ENCODE measurements at regions not wholly inside any gene's neighbourhood (a gene's known extent, or its start where the extent isn't known, plus 50 kb on each side); places are given as distances from the start of the nearest gene placed in this dataset.

- peak; percentile 49 to 72 (median 69) for TF ChIP-seq CTCF (optimal IDR thresholded peaks at IDR 0.05 in 1 of 3, IDR thresholded peaks at IDR 0.05 in 1 of 3, conservative IDR thresholded peaks at IDR 0.05 in 1 of 3; ENCODE audit: extremely low read depth in 1 of 3, insufficient read depth in 2 of 3, low read length in 3 of 3)
- no peak for TF ChIP-seq EZH2 (IDR thresholded peaks at IDR 0.05; ENCODE audit: low read length)
- no peaks in the 10 kb centered on the region for H3K79me2 ChIP-seq (ENCODE audit: control insufficient read depth, insufficient read depth, low read length)
- no peak overlapping the region for H3K4me3 ChIP-seq (ENCODE audit: control insufficient read depth in 2 of 3, extremely low read depth in 1 of 3, insufficient read depth in 2 of 3, low read depth in 1 of 3, low read length in 3 of 3)
- peak; percentile 34 for FAIRE-seq
- no peak for DNase-seq (ENCODE audit: low read depth, low spot score)
- no peaks in the 10 kb centered on the region for H3K9me3 ChIP-seq (ENCODE audit: control insufficient read depth, low read depth, low read length)
- H3K27ac ChIP-seq (ENCODE audit: control insufficient read depth, insufficient read depth, low read length), result no peak overlapping the region
- H3K36me3 ChIP-seq (ENCODE audit: control insufficient read depth in 2 of 2, extremely low read depth in 1 of 2, insufficient read depth in 2 of 2, low read length in 2 of 2), result no peaks in the 10 kb centered on the region
- H3K9ac ChIP-seq (ENCODE audit: control insufficient read depth, extremely low read depth, insufficient read depth, low read length), result no peak overlapping the region
- no peaks in the 10 kb centered on the region for H4K20me1 ChIP-seq (ENCODE audit: control insufficient read depth, extremely low read depth, insufficient read depth, low read length)
- no peaks in the 10 kb centered on the region for H3K9me1 ChIP-seq (ENCODE audit: control insufficient read depth, extremely low read depth, insufficient read depth, low read length)
- no peaks in the 10 kb centered on the region for H3K4me1 ChIP-seq (ENCODE audit: control insufficient read depth, extremely low read depth, insufficient read depth, low read length)
- no peaks in the 10 kb centered on the region for H3K27me3 ChIP-seq (ENCODE audit: control insufficient read depth, extremely low read depth, insufficient read depth, low read length)
- no peak overlapping the region for H2AFZ ChIP-seq (ENCODE audit: control insufficient read depth, low read length)
- H3K4me2 ChIP-seq (ENCODE audit: control insufficient read depth, extremely low read depth, insufficient read depth, low read depth, low read length), result no peak overlapping the region
- dilution Hi-C loops (cut with MboI; ENCODE audit: extremely low pct_ligation_motif_present, low sequenced_read_pairs), result no loop called here
These were observed 196.4 kb upstream of the RADX start for GRCh38 chrX:106415276-106415895.

DNA sequence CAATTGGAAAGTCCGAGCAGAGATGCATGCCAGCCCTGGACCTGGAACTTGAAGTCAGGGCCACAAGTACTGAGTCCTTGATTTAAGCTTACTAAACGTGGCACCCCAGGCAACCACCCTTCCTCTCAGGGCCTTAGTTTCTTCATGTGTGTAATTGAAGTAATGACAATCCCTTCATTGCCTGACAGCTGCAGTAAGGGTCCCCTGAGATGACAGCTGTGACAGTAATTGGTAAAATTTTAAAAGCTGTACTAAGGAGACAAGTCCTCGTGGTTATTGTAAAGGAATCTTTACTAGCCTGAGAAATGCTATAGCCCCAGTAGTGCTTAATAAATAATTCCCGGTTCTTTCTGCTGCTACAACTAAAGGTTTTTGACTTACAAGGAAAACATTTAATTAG lies 175.1 kb upstream of the RADX start:
- no peaks in the 10 kb centered on the region for H3K9me3 ChIP-seq (ENCODE audit: control insufficient read depth, low read depth, low read length)
- no peak overlapping the region for H2AFZ ChIP-seq (ENCODE audit: control insufficient read depth, low read length)
- H3K4me1 ChIP-seq (ENCODE audit: control insufficient read depth, extremely low read depth, insufficient read depth, low read length), result no peaks in the 10 kb centered on the region
- FAIRE-seq, result no peak
- TF ChIP-seq CTCF (optimal IDR thresholded peaks at IDR 0.05 in 1 of 3, IDR thresholded peaks at IDR 0.05 in 1 of 3, conservative IDR thresholded peaks at IDR 0.05 in 1 of 3; ENCODE audit: extremely low read depth in 1 of 3, insufficient read depth in 2 of 3, low read length in 3 of 3) (no peak), EZH2 (IDR thresholded peaks at IDR 0.05; ENCODE audit: low read length) (no peak)
- no peak overlapping the region for H3K9ac ChIP-seq (ENCODE audit: control insufficient read depth, extremely low read depth, insufficient read depth, low read length)
- no peak overlapping the region for H3K27ac ChIP-seq (ENCODE audit: control insufficient read depth, insufficient read depth, low read length)
- H3K36me3 ChIP-seq (ENCODE audit: control insufficient read depth in 2 of 2, extremely low read depth in 1 of 2, insufficient read depth in 2 of 2, low read length in 2 of 2), result no peaks in the 10 kb centered on the region
- peaks cover 6% of the 10 kb centered on the region for H3K27me3 ChIP-seq (ENCODE audit: control insufficient read depth, extremely low read depth, insufficient read depth, low read length)
- no peak for DNase-seq (ENCODE audit: low read depth, low spot score)
- H3K4me3 ChIP-seq (ENCODE audit: control insufficient read depth in 2 of 3, extremely low read depth in 1 of 3, insufficient read depth in 2 of 3, low read depth in 1 of 3, low read length in 3 of 3), result no peak overlapping the region
- dilution Hi-C loops (cut with MboI; ENCODE audit: extremely low pct_ligation_motif_present, low sequenced_read_pairs), result no loop called here
- H3K79me2 ChIP-seq (ENCODE audit: control insufficient read depth, insufficient read depth, low read length), result no peaks in the 10 kb centered on the region
- no peak overlapping the region for H3K4me2 ChIP-seq (ENCODE audit: control insufficient read depth, extremely low read depth, insufficient read depth, low read depth, low read length)
- H4K20me1 ChIP-seq (ENCODE audit: control insufficient read depth, extremely low read depth, insufficient read depth, low read length), result no peaks in the 10 kb centered on the region
- H3K9me1 ChIP-seq (ENCODE audit: control insufficient read depth, extremely low read depth, insufficient read depth, low read length), result no peaks in the 10 kb centered on the region
